MM.1S (cell line): ENCODE measurements at regions not wholly inside any gene's neighbourhood (a gene's known extent, or its start where the extent isn't known, plus 50 kb on each side); places are given as distances from the start of the nearest gene placed in this dataset.

ENCODE experiments used
- CTCF ChIP-seq: fragments of 300-600 bp; sonication (generic); IDR thresholded peaks from 2 replicates; pipeline ENCODE4 v1.5.1; 2016; ENCODE audit warnings: antibody characterized with exemption, low read length, mixed read lengths
- EZH2 ChIP-seq: fragments of 300-600 bp; sonication (generic); optimal IDR thresholded peaks from 2 replicates; pipeline ENCODE3; 2017; ENCODE audit warnings: low read depth, mild to moderate bottlenecking, antibody characterized with exemption, low read length, mixed read lengths
- EZH2phosphoT487 ChIP-seq: fragments of 300-600 bp; sonication (generic); IDR thresholded peaks from 2 replicates; pipeline ENCODE4 v1.6.1; 2018; ENCODE audit warnings: antibody characterized with exemption, low read length

GRCh38 chr3:62997369-62997768 is 122.2 kb upstream of the CADPS start:
- TF ChIP-seq CTCF (no peak), EZH2 (no peak), EZH2phosphoT487 (no peak)
